ENCODE measurements at regions not wholly inside any gene's neighbourhood (a gene's known extent, or its start where the extent isn't known, plus 50 kb on each side); places are given as distances from the start of the nearest gene placed in this dataset.
"Not testable (repeated sequence)": the region's sequence is repeated elsewhere in the genome, so short reads cannot be mapped to it uniquely, and the experiment has no call there.

DNA sequence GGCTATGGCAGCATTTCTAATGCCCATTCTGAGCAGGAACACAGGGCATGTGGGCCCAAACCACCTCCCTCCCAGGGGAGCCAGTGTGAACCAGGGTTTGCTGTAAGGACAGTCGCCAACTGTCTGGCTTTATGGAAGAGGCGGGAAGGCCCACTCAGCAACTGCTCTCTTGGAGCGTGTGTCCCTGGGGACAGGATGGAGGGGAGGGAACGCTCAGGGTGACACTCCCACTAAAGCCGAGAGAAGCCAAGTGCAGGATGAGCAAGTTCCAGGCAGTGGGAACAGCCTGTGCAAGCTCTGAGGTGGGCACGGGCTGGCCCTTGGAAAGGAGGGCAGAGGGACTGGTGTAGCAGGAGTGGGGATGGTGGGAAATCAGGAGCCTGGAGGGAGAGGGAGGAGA lies 233.0 kb upstream of the FRG2C start:
- not testable (repeated sequence) for H3K9ac ChIP-seq (ENCODE audit: control insufficient read depth, insufficient read depth, low read length)
- intact Hi-C loops (cut with micrococcal nuclease; ENCODE audit: unreplicated experiment): loop anchor here (10.0 kb wide), 1 partner anchor 246 kb away; no protein-coding TSS in a partner anchor

DNA sequence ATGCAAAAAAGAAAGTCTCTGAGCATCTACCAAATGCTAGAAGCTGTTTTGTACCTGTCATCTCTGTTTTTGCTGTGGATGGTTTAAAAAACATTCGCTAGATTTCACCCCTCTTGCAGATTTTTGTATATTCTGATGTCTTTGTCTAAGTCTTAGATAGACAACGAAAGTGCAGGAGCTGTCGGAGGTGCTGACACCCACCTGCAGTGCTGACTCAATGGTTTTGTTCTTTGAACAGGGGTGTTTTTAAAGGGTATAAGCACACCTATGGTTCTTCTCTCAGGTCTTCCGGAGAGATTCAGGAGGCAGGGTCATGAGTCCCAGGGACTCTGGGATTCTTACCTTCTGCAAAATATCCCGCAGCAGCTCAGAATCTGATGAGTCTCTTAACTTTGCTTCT lies 231.7 kb upstream of the FRG2C start:
- H2AFZ ChIP-seq (ENCODE audit: control insufficient read depth, low read depth, low read length); DNase-seq (ENCODE audit: low read depth, low spot score); in situ Hi-C loops (cut with MboI); BruUV-seq (replicated peaks); SMC1A ChIA-PET (ENCODE audit: uncharacterized antibody, unreplicated experiment); H3K4me2 ChIP-seq (ENCODE audit: control insufficient read depth, insufficient read depth); H3K9ac ChIP-seq (ENCODE audit: control insufficient read depth, insufficient read depth, low read length); H3K4me1 ChIP-seq (ENCODE audit: control insufficient read depth, insufficient read depth, low read length); H3K36me3 ChIP-seq (ENCODE audit: control insufficient read depth in 2 of 2, insufficient read depth in 2 of 2, low read length in 1 of 2); H3K79me2 ChIP-seq (ENCODE audit: control insufficient read depth, insufficient read depth, low read length); FAIRE-seq; H3K9me3 ChIP-seq (replicated peaks; ENCODE audit: control insufficient read depth, insufficient read depth, low read length); H3K4me3 ChIP-seq; H3K27ac ChIP-seq (ENCODE audit: control insufficient read depth, insufficient read depth); POLR2A ChIA-PET; H4K20me1 ChIP-seq (ENCODE audit: control insufficient read depth, insufficient read depth); RAD21 ChIA-PET (ENCODE audit: unreplicated experiment); ATAC-seq; H3K27me3 ChIP-seq (replicated peaks in 1 of 2; ENCODE audit: control insufficient read depth in 2 of 2, insufficient read depth in 2 of 2, low read length in 1 of 2): not testable (repeated sequence)
- CTCF ChIA-PET: interaction anchor here (0.8 kb wide), 1 partner anchor 10 kb away, joined by 5 read pairs; no protein-coding TSS in a partner anchor
- 98% methylated on average over 5 of the region's 5 CpGs for WGBS (ENCODE audit: insufficient coverage, insufficient replicate concordance, low lambda C conversion rate, missing lambda C conversion rate)
- intact Hi-C loops (cut with micrococcal nuclease; ENCODE audit: unreplicated experiment): loop anchor here (10.0 kb wide), 1 partner anchor 248 kb away; no protein-coding TSS in a partner anchor

More for the DNA sequence above, 233.0 kb upstream of the FRG2C start:
- SMC1A ChIA-PET (ENCODE audit: uncharacterized antibody, unreplicated experiment); RAD21 ChIA-PET (ENCODE audit: unreplicated experiment); POLR2A ChIA-PET; H3K4me3 ChIP-seq; H3K4me2 ChIP-seq (ENCODE audit: control insufficient read depth, insufficient read depth); H3K36me3 ChIP-seq (ENCODE audit: control insufficient read depth in 2 of 2, insufficient read depth in 2 of 2, low read length in 1 of 2); H2AFZ ChIP-seq (ENCODE audit: control insufficient read depth, low read depth, low read length); H3K79me2 ChIP-seq (ENCODE audit: control insufficient read depth, insufficient read depth, low read length); in situ Hi-C loops (cut with MboI); H4K20me1 ChIP-seq (ENCODE audit: control insufficient read depth, insufficient read depth); FAIRE-seq; BruUV-seq (replicated peaks); CTCF ChIA-PET; DNase-seq (ENCODE audit: low read depth, low spot score); H3K27me3 ChIP-seq (replicated peaks in 1 of 2; ENCODE audit: control insufficient read depth in 2 of 2, insufficient read depth in 2 of 2, low read length in 1 of 2); ATAC-seq; H3K4me1 ChIP-seq (ENCODE audit: control insufficient read depth, insufficient read depth, low read length); H3K27ac ChIP-seq (ENCODE audit: control insufficient read depth, insufficient read depth); H3K9me3 ChIP-seq (replicated peaks; ENCODE audit: control insufficient read depth, insufficient read depth, low read length): not testable (repeated sequence)
- 85% methylated on average over 6 of the region's 6 CpGs for WGBS (ENCODE audit: insufficient coverage, insufficient replicate concordance, low lambda C conversion rate, missing lambda C conversion rate)

DNA sequence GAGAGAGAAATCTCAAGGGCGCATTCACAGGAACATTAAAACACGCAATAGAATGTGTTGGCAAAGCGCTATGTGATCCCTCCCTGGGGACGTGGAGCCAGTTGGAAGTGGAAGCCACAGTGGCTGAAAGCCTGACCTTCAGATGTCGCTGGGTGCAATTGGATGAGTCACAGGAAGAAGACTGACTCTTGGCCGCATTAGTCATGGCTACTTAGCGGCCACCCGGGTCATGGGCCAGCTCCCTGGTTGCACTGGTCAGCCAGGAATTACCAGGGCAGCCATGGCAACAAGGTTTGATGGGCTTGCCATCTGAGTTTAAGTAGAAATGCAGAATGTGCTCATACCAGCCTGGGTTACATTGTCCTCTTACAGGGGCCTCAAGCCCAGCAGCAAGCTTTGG lies 231.2 kb upstream of the FRG2C start:
- H3K9me3 ChIP-seq (replicated peaks; ENCODE audit: control insufficient read depth, insufficient read depth, low read length); ATAC-seq; H3K27ac ChIP-seq (ENCODE audit: control insufficient read depth, insufficient read depth); H3K4me1 ChIP-seq (ENCODE audit: control insufficient read depth, insufficient read depth, low read length); BruUV-seq (replicated peaks); H2AFZ ChIP-seq (ENCODE audit: control insufficient read depth, low read depth, low read length); SMC1A ChIA-PET (ENCODE audit: uncharacterized antibody, unreplicated experiment); H3K9ac ChIP-seq (ENCODE audit: control insufficient read depth, insufficient read depth, low read length); POLR2A ChIA-PET; FAIRE-seq; RAD21 ChIA-PET (ENCODE audit: unreplicated experiment); H4K20me1 ChIP-seq (ENCODE audit: control insufficient read depth, insufficient read depth); H3K27me3 ChIP-seq (replicated peaks in 1 of 2; ENCODE audit: control insufficient read depth in 2 of 2, insufficient read depth in 2 of 2, low read length in 1 of 2); DNase-seq (ENCODE audit: low read depth, low spot score); H3K36me3 ChIP-seq (ENCODE audit: control insufficient read depth in 2 of 2, insufficient read depth in 2 of 2, low read length in 1 of 2); H3K79me2 ChIP-seq (ENCODE audit: control insufficient read depth, insufficient read depth, low read length); H3K4me3 ChIP-seq; H3K4me2 ChIP-seq (ENCODE audit: control insufficient read depth, insufficient read depth); in situ Hi-C loops (cut with MboI): not testable (repeated sequence)
- intact Hi-C loops (cut with micrococcal nuclease; ENCODE audit: unreplicated experiment): loop anchor here (10.0 kb wide), 1 partner anchor 248 kb away; no protein-coding TSS in a partner anchor
- WGBS (ENCODE audit: insufficient coverage, insufficient replicate concordance, low lambda C conversion rate, missing lambda C conversion rate): 99% methylated on average over 8 of the region's 8 CpGs
- CTCF ChIA-PET: interaction anchor here (0.8 to 1.5 kb wide), 2 partner anchors 11 to 261 kb away, joined by 3 to 5 read pairs; no protein-coding TSS in a partner anchor

DNA sequence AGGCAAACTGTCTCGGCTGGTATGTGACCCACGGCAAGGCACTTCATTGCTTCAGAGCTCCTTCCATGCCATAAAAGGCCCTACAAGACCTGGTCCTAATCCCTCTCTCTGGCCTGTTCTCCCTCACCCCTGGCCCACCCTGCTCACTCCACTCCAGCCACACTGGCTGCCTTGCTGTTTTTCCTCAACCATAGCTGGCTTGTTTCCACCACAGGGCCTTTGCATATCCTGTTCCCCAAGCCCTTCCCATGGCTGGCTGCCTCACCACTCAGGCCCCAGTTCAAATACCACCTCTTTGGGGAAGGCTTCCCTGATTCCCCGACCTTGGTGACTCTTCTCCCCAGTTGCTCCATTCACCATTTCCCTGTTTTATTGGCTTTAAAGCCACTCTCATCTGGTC lies 230.8 kb upstream of the FRG2C start:
- RAD21 ChIA-PET (ENCODE audit: unreplicated experiment); POLR2A ChIA-PET; FAIRE-seq: not testable (repeated sequence)

More for the DNA sequence above, 230.8 kb upstream of the FRG2C start:
- H3K4me3 ChIP-seq; H3K27me3 ChIP-seq (replicated peaks in 1 of 2; ENCODE audit: control insufficient read depth in 2 of 2, insufficient read depth in 2 of 2, low read length in 1 of 2); H3K4me1 ChIP-seq (ENCODE audit: control insufficient read depth, insufficient read depth, low read length); H2AFZ ChIP-seq (ENCODE audit: control insufficient read depth, low read depth, low read length); ATAC-seq; BruUV-seq (replicated peaks); DNase-seq (ENCODE audit: low read depth, low spot score); H3K36me3 ChIP-seq (ENCODE audit: control insufficient read depth in 2 of 2, insufficient read depth in 2 of 2, low read length in 1 of 2); in situ Hi-C loops (cut with MboI); SMC1A ChIA-PET (ENCODE audit: uncharacterized antibody, unreplicated experiment); H4K20me1 ChIP-seq (ENCODE audit: control insufficient read depth, insufficient read depth); H3K27ac ChIP-seq (ENCODE audit: control insufficient read depth, insufficient read depth); H3K79me2 ChIP-seq (ENCODE audit: control insufficient read depth, insufficient read depth, low read length); H3K9ac ChIP-seq (ENCODE audit: control insufficient read depth, insufficient read depth, low read length); H3K9me3 ChIP-seq (replicated peaks; ENCODE audit: control insufficient read depth, insufficient read depth, low read length): not testable (repeated sequence)
- 0 out of 2 replicates have a peak overlapping the region, but pooled peaks have one; percentile 15 for H3K4me2 ChIP-seq (ENCODE audit: control insufficient read depth, insufficient read depth)
- WGBS (ENCODE audit: insufficient coverage, insufficient replicate concordance, low lambda C conversion rate, missing lambda C conversion rate): 97% methylated on average over 3 of the region's 3 CpGs
- CTCF ChIA-PET: interaction anchor here (0.8 to 1.5 kb wide), 2 partner anchors 11 to 261 kb away, joined by 3 to 5 read pairs; no protein-coding TSS in a partner anchor
- intact Hi-C loops (cut with micrococcal nuclease; ENCODE audit: unreplicated experiment): loop anchor here (10.0 kb wide), 1 partner anchor 248 kb away; no protein-coding TSS in a partner anchor

All from GM12878 (cell line).